ENCODE measurements at regions not wholly inside any gene's neighbourhood (a gene's known extent, or its start where the extent isn't known, plus 50 kb on each side); places are given as distances from the start of the nearest gene placed in this dataset.
"Not testable (repeated sequence)": the region's sequence is repeated elsewhere in the genome, so short reads cannot be mapped to it uniquely, and the experiment has no call there.

- TF ChIP-seq CTCF (IDR thresholded peaks at IDR 0.05; ENCODE audit: extremely low read depth, missing control alignments), result no peak
- no peak for DNase-seq (ENCODE audit: low spot score)
These were observed 879.5 kb downstream of the SORCS1 start for GRCh38 chr10:106284802-106285587.

GRCh38 chr10:106280896-106281460 is 883.5 kb downstream of the SORCS1 start:
- no peak for DNase-seq (ENCODE audit: low spot score)
- TF ChIP-seq CTCF (IDR thresholded peaks at IDR 0.05; ENCODE audit: extremely low read depth, missing control alignments), result no peak

- no peak for TF ChIP-seq CTCF (IDR thresholded peaks at IDR 0.05; ENCODE audit: extremely low read depth, missing control alignments)
- DNase-seq (ENCODE audit: low spot score), result no peak
These were observed 886.1 kb downstream of the SORCS1 start for GRCh38 chr10:106278383-106278782.

- DNase-seq (ENCODE audit: low spot score), result no peak
- no peak for TF ChIP-seq CTCF (IDR thresholded peaks at IDR 0.05; ENCODE audit: extremely low read depth, missing control alignments)
These were observed 893.3 kb downstream of the SORCS1 start for GRCh38 chr10:106271237-106271636.

GRCh38 chr10:106268000-106268399 is 896.5 kb downstream of the SORCS1 start:
- no peak for TF ChIP-seq CTCF (IDR thresholded peaks at IDR 0.05; ENCODE audit: extremely low read depth, missing control alignments)
- no peak for DNase-seq (ENCODE audit: low spot score)

- no peak for TF ChIP-seq CTCF (IDR thresholded peaks at IDR 0.05; ENCODE audit: extremely low read depth, missing control alignments)
- DNase-seq (ENCODE audit: low spot score), result no peak
These were observed 896.9 kb downstream of the SORCS1 start for GRCh38 chr10:106267591-106267990.

GRCh38 chr10:106257432-106257831 is 907.1 kb downstream of the SORCS1 start:
- DNase-seq (ENCODE audit: low spot score), result not testable (repeated sequence)

Measured in GM20000 (cell line).